Progenitor cell of endocrine pancreas (in vitro differentiated cells): ENCODE measurements at regions not wholly inside any gene's neighbourhood (a gene's known extent, or its start where the extent isn't known, plus 50 kb on each side); places are given as distances from the start of the nearest gene placed in this dataset.

Experiments used
- DNase-seq: peaks from one replicate; pipeline ENCODE4 v3.0.0; 2021; ENCODE audit warnings: low spot score; ENCODE audit not compliant: unreplicated experiment
- H3K27ac Mint-ChIP-seq: 2 replicates; pipeline ENCODE4 v1.8.0; 2021; ENCODE audit warnings: mild to moderate bottlenecking, moderate library complexity, mixed read lengths
- H3K27me3 Mint-ChIP-seq: 2 replicates; pipeline ENCODE4 v1.8.0; 2021; ENCODE audit warnings: mixed read lengths
- H3K36me3 Mint-ChIP-seq: 2 replicates; pipeline ENCODE4 v1.8.0; 2022; ENCODE audit warnings: mixed read lengths; ENCODE audit not compliant: insufficient read depth
- H3K4me1 Mint-ChIP-seq: 2 replicates; pipeline ENCODE4 v1.8.0; 2021; ENCODE audit warnings: low read depth, mixed read lengths
- H3K4me3 Mint-ChIP-seq: 2 replicates; pipeline ENCODE4 v1.8.0; 2021; ENCODE audit warnings: low read depth, mild to moderate bottlenecking, moderate library complexity, mixed read lengths
- H3K9me3 Mint-ChIP-seq: 2 replicates; pipeline ENCODE4 v1.8.0; 2021; ENCODE audit warnings: low read depth, mixed read lengths
- TF ChIP-seq, protein P1 (sequence below): fragments of 200-600 bp; sonication (generic); IDR thresholded peaks from one replicate; pipeline ENCODE4 v1.5.0; 2021; ENCODE audit warnings: antibody characterized with exemption, mild to moderate bottlenecking; ENCODE audit not compliant: unreplicated experiment

- Mint-ChIP-seq H3K9me3 (no peaks in the 10 kb centered on the region), H3K4me1 (no peaks in the 10 kb centered on the region), H3K4me3 (no peak overlapping the region), H3K27me3 (peaks cover 43% of the 10 kb centered on the region), H3K27ac (no peak overlapping the region), H3K36me3 (no peaks in the 10 kb centered on the region)
- TF ChIP-seq, protein P1, sequence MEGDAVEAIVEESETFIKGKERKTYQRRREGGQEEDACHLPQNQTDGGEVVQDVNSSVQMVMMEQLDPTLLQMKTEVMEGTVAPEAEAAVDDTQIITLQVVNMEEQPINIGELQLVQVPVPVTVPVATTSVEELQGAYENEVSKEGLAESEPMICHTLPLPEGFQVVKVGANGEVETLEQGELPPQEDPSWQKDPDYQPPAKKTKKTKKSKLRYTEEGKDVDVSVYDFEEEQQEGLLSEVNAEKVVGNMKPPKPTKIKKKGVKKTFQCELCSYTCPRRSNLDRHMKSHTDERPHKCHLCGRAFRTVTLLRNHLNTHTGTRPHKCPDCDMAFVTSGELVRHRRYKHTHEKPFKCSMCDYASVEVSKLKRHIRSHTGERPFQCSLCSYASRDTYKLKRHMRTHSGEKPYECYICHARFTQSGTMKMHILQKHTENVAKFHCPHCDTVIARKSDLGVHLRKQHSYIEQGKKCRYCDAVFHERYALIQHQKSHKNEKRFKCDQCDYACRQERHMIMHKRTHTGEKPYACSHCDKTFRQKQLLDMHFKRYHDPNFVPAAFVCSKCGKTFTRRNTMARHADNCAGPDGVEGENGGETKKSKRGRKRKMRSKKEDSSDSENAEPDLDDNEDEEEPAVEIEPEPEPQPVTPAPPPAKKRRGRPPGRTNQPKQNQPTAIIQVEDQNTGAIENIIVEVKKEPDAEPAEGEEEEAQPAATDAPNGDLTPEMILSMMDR = no peak
- DNase-seq = no peak
Observed at GRCh38 chr3:44030687-44031305, 210.9 kb upstream of the TOPAZ1 start.

DNA sequence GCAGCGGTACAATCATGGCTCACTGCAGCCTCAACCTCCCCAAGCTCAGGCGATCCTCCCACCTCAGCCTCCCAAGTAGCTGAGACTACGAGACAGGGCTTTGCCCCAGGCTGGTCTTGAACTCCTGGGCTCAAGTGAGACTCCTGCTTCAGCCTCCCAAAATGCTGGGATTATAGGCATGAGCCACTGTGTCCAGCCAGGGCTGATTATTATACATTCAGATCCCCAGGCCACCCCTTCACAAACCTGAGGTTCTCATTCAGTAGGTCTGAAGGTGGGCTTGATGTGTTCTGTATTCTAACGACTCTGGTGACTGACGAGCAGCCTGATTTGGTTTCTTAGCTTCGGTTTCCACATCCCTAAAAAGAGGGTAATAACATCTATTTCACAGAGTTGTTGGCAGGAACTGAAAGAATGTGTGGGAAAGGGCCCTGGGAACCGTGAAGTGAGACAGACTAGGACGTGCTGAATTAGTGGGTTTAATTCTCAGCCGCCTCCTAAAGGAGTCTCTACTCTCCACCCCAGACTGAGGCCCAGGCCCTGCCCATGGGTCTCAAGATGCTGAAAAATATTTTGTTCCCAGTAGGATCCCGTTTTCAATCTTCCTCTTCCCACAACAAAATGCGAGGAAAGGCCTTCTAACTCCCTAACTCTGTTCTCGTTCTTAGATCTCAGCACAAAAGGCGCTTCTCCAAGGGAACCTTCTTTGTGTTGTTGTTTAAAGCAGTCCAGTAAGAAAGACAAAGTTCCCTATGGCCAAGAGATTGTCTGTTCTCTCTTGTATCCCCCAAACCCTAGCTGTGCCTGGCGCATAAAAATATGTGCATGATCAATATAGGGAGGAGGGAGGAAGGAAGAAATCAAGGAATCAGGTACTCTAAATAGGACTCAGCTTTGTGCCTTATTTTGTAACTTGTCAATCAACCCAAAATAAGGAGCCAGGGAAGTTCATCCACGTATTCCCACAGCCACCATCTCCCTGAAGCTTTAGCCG, 210.0 kb upstream of the TOPAZ1 start:
- peaks cover 34% of the 10 kb centered on the region for H3K27me3 Mint-ChIP-seq
- no peak overlapping the region for H3K4me3 Mint-ChIP-seq
- H3K4me1 Mint-ChIP-seq = no peaks in the 10 kb centered on the region
- H3K36me3 Mint-ChIP-seq = no peaks in the 10 kb centered on the region
- TF ChIP-seq, protein P1 = no peak
- no peak overlapping the region for H3K27ac Mint-ChIP-seq
- DNase-seq = no peak
- no peaks in the 10 kb centered on the region for H3K9me3 Mint-ChIP-seq

DNA sequence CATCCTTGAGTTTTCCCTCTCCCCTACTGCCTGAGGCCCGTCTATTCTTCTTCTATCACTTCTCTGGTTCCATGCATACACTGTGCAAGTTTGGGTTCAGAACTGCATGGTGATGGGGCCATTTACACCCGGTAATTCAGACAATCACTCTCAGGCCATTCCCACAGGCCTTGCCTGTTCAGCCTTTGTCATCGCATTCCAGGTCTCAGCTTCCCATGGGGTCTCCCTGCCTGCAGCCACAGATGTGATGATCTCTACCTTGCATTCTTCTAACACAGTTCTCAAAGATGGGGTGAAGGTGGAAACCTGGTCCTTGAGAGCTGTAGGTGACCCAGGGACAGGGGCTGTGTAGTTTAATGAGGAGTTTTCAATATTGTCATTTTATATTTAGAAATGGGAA, 209.2 kb upstream of the TOPAZ1 start:
- Mint-ChIP-seq H3K4me3 (no peak overlapping the region), H3K27ac (no peak overlapping the region), H3K36me3 (no peaks in the 10 kb centered on the region), H3K27me3 (peaks cover 26% of the 10 kb centered on the region), H3K9me3 (no peaks in the 10 kb centered on the region), H3K4me1 (no peaks in the 10 kb centered on the region)
- DNase-seq = no peak
- TF ChIP-seq, protein P1 = no peak

DNA sequence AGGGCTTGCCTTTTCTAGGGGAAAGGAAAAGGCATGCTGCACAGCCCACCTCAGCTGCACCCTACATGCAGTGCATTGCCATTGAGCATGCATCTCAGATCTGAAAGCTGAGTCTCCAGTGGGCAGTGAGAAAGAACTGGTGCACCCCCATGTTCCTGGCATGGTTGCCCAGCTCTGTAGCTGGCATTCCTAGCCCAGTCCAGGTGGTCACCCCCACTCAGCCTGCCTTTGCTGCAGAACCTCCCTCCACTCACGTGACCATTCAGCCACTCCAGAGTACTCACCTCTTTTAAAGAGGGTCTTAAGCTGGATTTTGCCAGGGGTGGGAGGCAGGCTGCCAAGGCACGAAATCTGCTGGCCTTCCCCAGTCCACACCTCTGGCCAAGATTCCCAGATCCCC, 208.6 kb upstream of the TOPAZ1 start:
- Mint-ChIP-seq H3K27me3 (peaks cover 20% of the 10 kb centered on the region), H3K27ac (no peak overlapping the region), H3K9me3 (no peaks in the 10 kb centered on the region), H3K4me3 (no peak overlapping the region), H3K4me1 (no peaks in the 10 kb centered on the region), H3K36me3 (no peaks in the 10 kb centered on the region)
- TF ChIP-seq, protein P1 = no peak
- DNase-seq = no peak

DNA sequence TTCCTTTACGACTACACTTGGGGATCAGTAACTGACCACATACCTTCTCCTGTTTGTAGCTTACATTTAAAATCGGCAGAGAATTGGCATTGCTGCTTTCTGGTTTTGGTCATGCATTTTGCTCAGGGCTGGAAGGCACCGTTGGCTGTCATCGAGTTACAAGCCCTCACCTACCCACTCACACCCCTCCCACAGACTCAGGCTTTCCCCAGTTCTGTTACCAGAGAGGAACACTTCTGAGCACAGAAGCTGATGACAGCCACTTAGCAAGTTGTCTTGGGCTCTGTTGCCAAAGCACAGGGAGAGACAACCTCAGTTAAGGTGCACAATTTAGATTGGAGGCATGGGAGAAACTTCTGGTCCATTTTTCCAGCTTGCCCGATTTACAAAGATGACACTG, 204.8 kb upstream of the TOPAZ1 start:
- no peaks in the 10 kb centered on the region for H3K4me1 Mint-ChIP-seq
- H3K27me3 Mint-ChIP-seq = peaks cover 17% of the 10 kb centered on the region
- TF ChIP-seq, protein P1 = no peak
- H3K27ac Mint-ChIP-seq = no peak overlapping the region
- H3K9me3 Mint-ChIP-seq = no peaks in the 10 kb centered on the region
- no peak for DNase-seq
- H3K4me3 Mint-ChIP-seq = no peak overlapping the region
- H3K36me3 Mint-ChIP-seq = no peaks in the 10 kb centered on the region
